ENCODE measurements at regions not wholly inside any gene's neighbourhood (a gene's known extent, or its start where the extent isn't known, plus 50 kb on each side); places are given as distances from the start of the nearest gene placed in this dataset.

- TF ChIP-seq POLR2AphosphoS5 (IDR thresholded peaks at IDR 0.05) = no peak
- TF ChIP-seq CTCF (IDR thresholded peaks at IDR 0.05; ENCODE audit: poor library complexity, severe bottlenecking) = no peak
- no peak for TF ChIP-seq EP300 (conservative IDR thresholded peaks at IDR 0.05; ENCODE audit: poor library complexity, severe bottlenecking)
- TF ChIP-seq EZH2 (IDR thresholded peaks at IDR 0.05; ENCODE audit: borderline replicate concordance, insufficient read depth, low read length, poor library complexity, severe bottlenecking) = no peak
- TF ChIP-seq SMC3 (conservative IDR thresholded peaks at IDR 0.05; ENCODE audit: poor library complexity) = no peak
- no peak for TF ChIP-seq RAD21 (conservative IDR thresholded peaks at IDR 0.05)
- TF ChIP-seq TAF1 (IDR thresholded peaks at IDR 0.05; ENCODE audit: low read depth) = no peak
These were observed 128.4 kb downstream of the TTC8 start for GRCh38 chr14:88952901-88953300.

All from neural cell (in vitro differentiated cells).